T-helper 2 cell treated with Interferon-gamma antibody and Interleukin-4, amounts not matched to agents 100 ng/mL and 5 ng/mL, for 36 hours (primary cell): ENCODE measurements at regions not wholly inside any gene's neighbourhood (a gene's known extent, or its start where the extent isn't known, plus 50 kb on each side); places are given as distances from the start of the nearest gene placed in this dataset.

Experiments
- intact Hi-C: fragments of 100-400 bp; cut with micrococcal nuclease; formaldehyde crosslinking; loops from one replicate; pipeline ENCODE4 v1.15.1; 2023

- intact Hi-C loops, result no loop called here
Observed at GRCh38 chr16:79728048-79728922, 127.7 kb upstream of the MAF start.

GRCh38 chr16:79726902-79727301 lies 126.4 kb upstream of the MAF start:
- intact Hi-C loops, result no loop called here

- intact Hi-C loops, result no loop called here
Observed at GRCh38 chr16:79725051-79725450, 124.5 kb upstream of the MAF start.

GRCh38 chr16:79723583-79724168 lies 123.1 kb upstream of the MAF start:
- intact Hi-C loops, result no loop called here

GRCh38 chr16:79721270-79721669 lies 120.7 kb upstream of the MAF start:
- intact Hi-C loops, result no loop called here

GRCh38 chr16:79717333-79718137 lies 117.0 kb upstream of the MAF start:
- intact Hi-C loops, result loop anchor here (1.0 to 5.0 kb wide), 5 partner anchors 50 to 440 kb away; partner anchors contain the start of gene MAF

GRCh38 chr16:79716645-79717332 lies 116.3 kb upstream of the MAF start:
- intact Hi-C loops, result loop anchor here (1.0 to 5.0 kb wide), 5 partner anchors 51 to 439 kb away; partner anchors contain the start of gene MAF

- intact Hi-C loops, result loop anchor here (5.0 kb wide), 4 partner anchors 52 to 438 kb away; no protein-coding TSS in a partner anchor
Observed at GRCh38 chr16:79715061-79715460, 114.5 kb upstream of the MAF start.

- intact Hi-C loops, result no loop called here
Observed at GRCh38 chr16:79714440-79714839, 113.9 kb upstream of the MAF start.

- intact Hi-C loops, result no loop called here
Observed at GRCh38 chr16:79713609-79714309, 113.2 kb upstream of the MAF start.

- intact Hi-C loops, result no loop called here
Observed at GRCh38 chr16:79712276-79712675, 111.7 kb upstream of the MAF start.

GRCh38 chr16:79707876-79708275 lies 107.3 kb upstream of the MAF start:
- intact Hi-C loops, result no loop called here

GRCh38 chr16:79703066-79703465 lies 102.5 kb upstream of the MAF start:
- intact Hi-C loops, result no loop called here

- intact Hi-C loops, result no loop called here
Observed at GRCh38 chr16:79698341-79698753, 97.8 kb upstream of the MAF start.

- intact Hi-C loops, result no loop called here
Observed at GRCh38 chr16:79697562-79698112, 97.1 kb upstream of the MAF start.

- intact Hi-C loops, result no loop called here
Observed at GRCh38 chr16:79691007-79691406, 90.5 kb upstream of the MAF start.

GRCh38 chr16:79690159-79690558 lies 89.6 kb upstream of the MAF start:
- intact Hi-C loops, result no loop called here

GRCh38 chr16:79687249-79688130 lies 87.0 kb upstream of the MAF start:
- intact Hi-C loops, result no loop called here

GRCh38 chr16:79685871-79686270 lies 85.3 kb upstream of the MAF start:
- intact Hi-C loops, result no loop called here
